ENCODE measurements at regions not wholly inside any gene's neighbourhood (a gene's known extent, or its start where the extent isn't known, plus 50 kb on each side); places are given as distances from the start of the nearest gene placed in this dataset.

DNA sequence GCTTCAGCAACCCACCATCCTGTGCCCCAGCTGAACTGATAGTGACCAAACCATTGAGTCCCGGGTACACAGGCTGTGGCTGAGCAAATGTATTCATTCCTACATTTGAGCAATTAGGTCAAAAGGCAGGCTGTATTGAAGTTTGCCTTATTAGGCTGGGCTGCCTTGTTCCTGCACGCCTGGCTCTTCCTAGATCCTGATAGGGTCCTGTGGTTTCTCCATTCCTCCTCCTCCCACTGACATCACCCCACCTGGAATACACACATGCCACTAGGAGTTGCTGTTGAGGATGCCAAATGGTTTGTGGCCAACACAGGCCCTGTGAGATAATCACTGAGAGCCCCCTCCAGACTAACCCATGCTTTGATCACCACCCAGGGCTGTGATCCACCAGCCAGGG lies 66.4 kb upstream of the FGFR2 start:
- Histone ChIP-seq H3K79me2 (ENCODE audit: control insufficient read depth, insufficient read depth, low read length) (no peaks in the 10 kb centered on the region), H3K9me1 (replicated peaks; ENCODE audit: control insufficient read depth, extremely low read depth, insufficient read depth, low read length) (no peaks in the 10 kb centered on the region), H3K27me3 (ENCODE audit: control insufficient read depth in 2 of 2, insufficient read depth in 2 of 2, low read length in 2 of 2) (no peaks in the 10 kb centered on the region), H3K4me1 (ENCODE audit: control insufficient read depth, extremely low read depth, insufficient read depth, low read length) (no peaks in the 10 kb centered on the region), H3K36me3 (ENCODE audit: control insufficient read depth in 2 of 2, extremely low read depth in 1 of 2, insufficient read depth in 2 of 2, low read length in 2 of 2) (no peaks in the 10 kb centered on the region), H3K4me2 (ENCODE audit: insufficient read depth, low read length) (no peak overlapping the region), H4K20me1 (replicated peaks; ENCODE audit: control insufficient read depth, extremely low read depth, insufficient read depth, low read length) (no peaks in the 10 kb centered on the region), H3K4me3 (replicated peaks in 1 of 3; ENCODE audit: insufficient read depth in 1 of 3, low read depth in 1 of 3, low read length in 3 of 3) (no peak overlapping the region), H3K27ac (ENCODE audit: insufficient read depth, low read depth, low read length) (no peak overlapping the region), H3K9me3 (replicated peaks; ENCODE audit: control insufficient read depth, insufficient read depth, low read length) (no peaks in the 10 kb centered on the region), H2AFZ (ENCODE audit: low read depth, low read length) (no peak overlapping the region), H3K9ac (replicated peaks; ENCODE audit: extremely low read depth, insufficient read depth, low read length) (no peak overlapping the region)
- dilution Hi-C loops (cut with MboI; ENCODE audit: extremely low pct_ligation_motif_present, low sequenced_read_pairs) (no loop called here), intact Hi-C loops (cut with micrococcal nuclease) (no loop called here)
- DNase-seq (ENCODE audit: low read depth, low spot score) (no peak), FAIRE-seq (no peak)
- CTCF ChIA-PET: no interaction called here
- TF ChIP-seq JUN (IDR thresholded peaks at IDR 0.05; ENCODE audit: borderline replicate concordance, insufficient read depth, insufficient read length, low read depth): no peak
- no peak for TF ChIP-seq GATA2 (IDR thresholded peaks at IDR 0.05; ENCODE audit: insufficient read depth, insufficient read length, low read depth, low read length)
- no peak for TF ChIP-seq FOS (IDR thresholded peaks at IDR 0.05; ENCODE audit: borderline replicate concordance, insufficient read depth, low read length)
- no peak for TF ChIP-seq POLR2A (IDR thresholded peaks at IDR 0.05; ENCODE audit: low read depth, low read length)
- TF ChIP-seq, protein P1, sequence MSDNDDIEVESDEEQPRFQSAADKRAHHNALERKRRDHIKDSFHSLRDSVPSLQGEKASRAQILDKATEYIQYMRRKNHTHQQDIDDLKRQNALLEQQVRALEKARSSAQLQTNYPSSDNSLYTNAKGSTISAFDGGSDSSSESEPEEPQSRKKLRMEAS (IDR thresholded peaks at IDR 0.05; ENCODE audit: insufficient read depth, insufficient read length): no peak
- TF ChIP-seq, protein P2, sequence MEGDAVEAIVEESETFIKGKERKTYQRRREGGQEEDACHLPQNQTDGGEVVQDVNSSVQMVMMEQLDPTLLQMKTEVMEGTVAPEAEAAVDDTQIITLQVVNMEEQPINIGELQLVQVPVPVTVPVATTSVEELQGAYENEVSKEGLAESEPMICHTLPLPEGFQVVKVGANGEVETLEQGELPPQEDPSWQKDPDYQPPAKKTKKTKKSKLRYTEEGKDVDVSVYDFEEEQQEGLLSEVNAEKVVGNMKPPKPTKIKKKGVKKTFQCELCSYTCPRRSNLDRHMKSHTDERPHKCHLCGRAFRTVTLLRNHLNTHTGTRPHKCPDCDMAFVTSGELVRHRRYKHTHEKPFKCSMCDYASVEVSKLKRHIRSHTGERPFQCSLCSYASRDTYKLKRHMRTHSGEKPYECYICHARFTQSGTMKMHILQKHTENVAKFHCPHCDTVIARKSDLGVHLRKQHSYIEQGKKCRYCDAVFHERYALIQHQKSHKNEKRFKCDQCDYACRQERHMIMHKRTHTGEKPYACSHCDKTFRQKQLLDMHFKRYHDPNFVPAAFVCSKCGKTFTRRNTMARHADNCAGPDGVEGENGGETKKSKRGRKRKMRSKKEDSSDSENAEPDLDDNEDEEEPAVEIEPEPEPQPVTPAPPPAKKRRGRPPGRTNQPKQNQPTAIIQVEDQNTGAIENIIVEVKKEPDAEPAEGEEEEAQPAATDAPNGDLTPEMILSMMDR (IDR thresholded peaks at IDR 0.05; ENCODE audit: extremely low read depth in 1 of 2, insufficient read depth in 1 of 2, low read depth in 1 of 2, low read length in 2 of 2): no peak
- no peak for TF ChIP-seq MYC (IDR thresholded peaks at IDR 0.05; ENCODE audit: low read depth, low read length)
- TF ChIP-seq EZH2 (IDR thresholded peaks at IDR 0.05; ENCODE audit: borderline replicate concordance, low read depth, low read length, severe bottlenecking): no peak
- no peak for TF ChIP-seq POLR2AphosphoS5 (IDR thresholded peaks at IDR 0.05; ENCODE audit: insufficient read depth, low read depth, low read length)
- no TSS peak for BruUV-seq (replicated peaks)
- POLR2A ChIA-PET: no interaction called here
